Fibroblast of lung (primary cell): ENCODE measurements at regions not wholly inside any gene's neighbourhood (a gene's known extent, or its start where the extent isn't known, plus 50 kb on each side); places are given as distances from the start of the nearest gene placed in this dataset.

ENCODE experiments used
- EZH2 ChIP-seq: IDR thresholded peaks from 2 replicates; pipeline ENCODE4 v1.5.1; 2012; ENCODE audit warnings: low read length, control low read depth, mild to moderate bottlenecking; ENCODE audit errors: missing control alignments
- TF ChIP-seq, protein P1 (sequence below), 2 donors: IDR thresholded peaks in 1 of 2; conservative IDR thresholded peaks in 1 of 2; 1 replicate in 1 of 2; 2 replicates in 1 of 2; pipeline ENCODE4 v1.5.1; 2011 to 2012; ENCODE audit warnings: low read length in 2 of 2, control low read depth in 1 of 2, inconsistent platforms in 1 of 2, low read depth in 1 of 2, mild to moderate bottlenecking in 1 of 2

DNA sequence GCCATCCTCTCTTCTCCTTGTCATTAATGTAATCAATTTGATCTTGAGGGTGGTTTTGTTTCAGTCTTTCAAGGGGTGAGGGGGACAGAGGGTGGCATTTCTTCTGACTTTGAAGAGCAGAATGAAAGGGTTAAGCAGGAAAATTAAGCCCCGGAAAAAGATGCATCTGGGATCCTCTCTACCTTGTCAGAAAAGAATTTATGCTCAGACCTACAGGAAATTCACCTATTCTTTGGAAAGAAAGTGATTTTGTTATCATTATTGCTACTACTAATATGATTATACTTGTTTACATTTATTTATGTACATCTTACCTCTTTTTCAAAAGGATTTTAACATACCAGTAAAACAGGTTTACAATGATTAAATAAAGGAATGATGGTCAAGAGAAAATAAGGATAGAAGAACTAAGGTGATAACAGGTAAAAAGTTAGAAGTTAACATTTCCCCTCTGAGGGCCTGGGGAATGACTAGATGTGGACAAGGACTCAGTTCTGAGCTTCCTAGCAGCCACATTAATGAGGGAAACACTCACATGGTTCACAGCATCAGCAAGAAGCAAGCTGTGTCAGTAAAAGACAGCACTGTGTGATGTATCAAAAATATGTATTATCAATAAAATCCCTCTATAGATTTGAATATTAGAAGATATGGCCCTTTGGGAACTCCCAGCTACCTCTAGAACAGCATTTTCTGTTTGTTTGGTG lies 151.4 kb downstream of the MYCN start:
- TF ChIP-seq, protein P1, sequence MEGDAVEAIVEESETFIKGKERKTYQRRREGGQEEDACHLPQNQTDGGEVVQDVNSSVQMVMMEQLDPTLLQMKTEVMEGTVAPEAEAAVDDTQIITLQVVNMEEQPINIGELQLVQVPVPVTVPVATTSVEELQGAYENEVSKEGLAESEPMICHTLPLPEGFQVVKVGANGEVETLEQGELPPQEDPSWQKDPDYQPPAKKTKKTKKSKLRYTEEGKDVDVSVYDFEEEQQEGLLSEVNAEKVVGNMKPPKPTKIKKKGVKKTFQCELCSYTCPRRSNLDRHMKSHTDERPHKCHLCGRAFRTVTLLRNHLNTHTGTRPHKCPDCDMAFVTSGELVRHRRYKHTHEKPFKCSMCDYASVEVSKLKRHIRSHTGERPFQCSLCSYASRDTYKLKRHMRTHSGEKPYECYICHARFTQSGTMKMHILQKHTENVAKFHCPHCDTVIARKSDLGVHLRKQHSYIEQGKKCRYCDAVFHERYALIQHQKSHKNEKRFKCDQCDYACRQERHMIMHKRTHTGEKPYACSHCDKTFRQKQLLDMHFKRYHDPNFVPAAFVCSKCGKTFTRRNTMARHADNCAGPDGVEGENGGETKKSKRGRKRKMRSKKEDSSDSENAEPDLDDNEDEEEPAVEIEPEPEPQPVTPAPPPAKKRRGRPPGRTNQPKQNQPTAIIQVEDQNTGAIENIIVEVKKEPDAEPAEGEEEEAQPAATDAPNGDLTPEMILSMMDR (conservative IDR thresholded peaks at IDR 0.05 in 1 of 2, IDR thresholded peaks at IDR 0.05 in 1 of 2; ENCODE audit: low read depth in 1 of 2, low read length in 2 of 2), result no peak
- no peak for TF ChIP-seq EZH2
